ENCODE measurements at regions not wholly inside any gene's neighbourhood (a gene's known extent, or its start where the extent isn't known, plus 50 kb on each side); places are given as distances from the start of the nearest gene placed in this dataset.
"Not testable (repeated sequence)": the region's sequence is repeated elsewhere in the genome, so short reads cannot be mapped to it uniquely, and the experiment has no call there.

DNA sequence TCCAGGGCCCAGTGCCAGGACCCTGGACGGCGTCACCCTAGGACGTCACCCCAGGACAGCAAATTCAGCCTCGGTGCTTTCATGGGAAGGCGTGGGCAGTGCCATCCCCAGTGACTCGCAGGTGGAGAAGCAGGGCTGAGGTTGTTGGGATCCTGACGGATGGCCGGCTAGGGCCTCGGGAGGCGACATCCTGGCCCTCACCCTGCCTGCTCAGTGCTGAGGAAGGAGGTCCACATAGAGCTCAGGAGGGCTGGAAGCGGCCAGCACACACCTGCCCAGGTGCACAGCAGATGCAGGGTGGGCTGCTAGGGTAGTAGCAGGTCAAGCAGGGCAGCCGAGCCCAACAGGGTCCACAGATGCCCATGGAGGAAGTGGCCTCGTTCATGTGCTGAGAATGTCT lies 482.0 kb upstream of the SALL3 start:
- no peak for DNase-seq
- intact Hi-C loops (cut with DNase I): no loop called here

DNA sequence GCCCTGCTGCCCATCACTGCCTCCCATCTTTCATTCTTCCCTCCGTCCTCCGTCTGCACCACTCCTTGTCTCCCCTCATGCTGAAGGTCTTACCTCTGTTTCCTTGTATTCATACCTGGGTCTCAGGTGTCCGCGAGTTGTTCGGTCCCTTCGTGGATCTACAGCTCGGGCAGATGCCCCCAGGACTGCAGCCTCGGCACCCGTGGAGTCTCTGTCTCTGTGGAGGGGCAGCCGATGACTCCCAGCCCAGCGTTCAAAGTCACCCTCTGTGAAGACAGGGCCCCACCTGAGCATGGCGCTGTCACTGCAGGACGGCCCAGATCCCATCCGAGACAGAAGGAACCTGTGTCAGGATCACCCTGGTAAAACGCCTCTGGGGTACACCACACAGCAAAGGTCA lies 480.0 kb upstream of the SALL3 start:
- intact Hi-C loops (cut with DNase I): no loop called here
- no peak for DNase-seq

DNA sequence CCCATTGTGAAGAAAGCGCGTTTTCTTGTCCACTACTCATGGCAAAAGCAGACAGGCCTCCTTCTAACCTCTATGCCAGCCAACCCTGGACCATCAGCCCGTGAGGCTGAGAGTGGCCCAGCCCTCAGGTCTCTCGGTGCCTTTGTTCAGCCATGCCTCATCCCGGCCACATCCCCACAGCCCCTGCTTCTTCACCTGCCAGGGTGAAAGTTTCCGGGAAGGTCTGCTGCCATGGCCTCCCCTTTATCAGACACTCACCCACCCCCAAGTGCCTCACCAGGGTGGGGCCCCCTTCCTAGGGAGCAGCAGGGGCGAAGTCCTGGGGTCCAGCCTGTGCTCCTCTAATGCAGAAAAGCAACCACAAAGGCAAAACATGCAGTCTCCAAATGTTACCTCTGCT lies 478.4 kb upstream of the SALL3 start:
- DNase-seq: no peak

DNA sequence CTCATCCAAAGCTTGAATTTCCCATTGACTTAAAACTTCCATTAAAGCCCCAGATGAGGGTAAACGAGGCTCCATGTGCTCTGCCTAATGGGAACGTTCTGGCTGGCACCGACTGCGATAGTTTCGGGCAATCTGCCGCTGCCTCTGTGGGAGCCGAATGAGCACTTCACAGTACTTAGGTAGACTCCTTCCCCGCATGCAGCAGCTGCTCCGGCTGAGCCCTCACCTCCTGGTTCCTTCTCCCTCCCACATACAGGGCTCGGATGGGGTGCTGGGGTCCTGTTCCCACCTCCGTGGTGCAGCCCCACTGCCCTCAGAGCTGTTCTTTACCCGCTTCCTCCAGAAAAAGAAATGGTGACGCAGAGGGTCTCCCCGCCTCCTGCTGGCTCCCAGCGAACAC lies 476.5 kb upstream of the SALL3 start:
- intact Hi-C loops (cut with DNase I): no loop called here
- no peak for DNase-seq

More for the DNA sequence above, 478.4 kb upstream of the SALL3 start:
- intact Hi-C loops (cut with DNase I): no loop called here

DNA sequence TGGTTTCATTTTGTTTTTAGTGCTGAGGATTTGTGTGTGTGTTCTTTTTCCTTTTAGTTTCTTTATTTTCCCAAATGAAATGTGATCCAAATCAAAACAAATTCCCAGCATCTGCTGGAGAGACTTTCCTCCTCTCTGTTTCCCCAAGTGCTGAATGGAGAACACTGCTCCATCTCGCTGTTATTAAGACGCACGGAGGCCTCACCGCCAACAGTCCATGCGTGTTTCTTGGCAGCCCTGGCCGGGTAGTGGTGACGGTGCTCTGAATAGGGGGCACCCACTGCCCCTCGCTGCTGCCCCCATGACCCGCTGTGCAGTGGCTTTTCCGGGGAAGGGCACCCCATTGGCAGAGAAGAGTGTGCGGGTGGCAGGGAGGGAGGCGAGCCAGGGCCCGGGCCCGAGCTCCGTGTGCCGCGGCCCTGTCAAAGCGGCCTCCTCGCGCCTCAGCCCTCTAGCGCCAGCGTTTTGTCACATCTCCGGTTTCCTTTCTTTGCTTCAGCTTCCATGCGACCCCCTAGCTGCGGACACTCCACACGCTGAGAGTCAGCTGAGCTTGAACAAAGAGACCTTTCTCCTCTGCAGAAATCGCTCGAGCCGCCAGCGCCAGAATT lies 473.7 kb upstream of the SALL3 start:
- intact Hi-C loops (cut with DNase I): no loop called here

DNA sequence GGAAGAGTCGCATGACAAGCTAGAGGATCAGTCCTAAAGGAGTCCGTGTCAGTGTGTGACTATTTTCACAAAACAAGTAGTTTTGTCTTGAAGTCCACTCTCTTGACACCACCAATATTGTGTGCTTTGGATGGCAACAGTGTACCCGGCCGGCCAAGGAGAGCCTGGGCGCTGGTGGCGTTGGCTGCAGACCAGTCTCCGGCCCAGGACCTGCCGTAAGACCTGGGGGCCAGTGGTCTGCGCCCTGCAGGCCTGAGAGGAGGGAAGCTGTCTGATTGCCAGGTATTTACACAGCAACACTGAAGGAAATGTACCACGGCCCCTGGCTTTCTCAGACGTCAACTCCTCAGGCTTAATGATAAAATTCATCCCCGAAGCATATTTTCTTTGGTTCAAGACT lies 472.4 kb upstream of the SALL3 start:
- intact Hi-C loops (cut with DNase I): no loop called here
- DNase-seq: no peak

More for the DNA sequence above, 473.7 kb upstream of the SALL3 start:
- DNase-seq: peak; percentile 22 to 92 (median 43)

DNA sequence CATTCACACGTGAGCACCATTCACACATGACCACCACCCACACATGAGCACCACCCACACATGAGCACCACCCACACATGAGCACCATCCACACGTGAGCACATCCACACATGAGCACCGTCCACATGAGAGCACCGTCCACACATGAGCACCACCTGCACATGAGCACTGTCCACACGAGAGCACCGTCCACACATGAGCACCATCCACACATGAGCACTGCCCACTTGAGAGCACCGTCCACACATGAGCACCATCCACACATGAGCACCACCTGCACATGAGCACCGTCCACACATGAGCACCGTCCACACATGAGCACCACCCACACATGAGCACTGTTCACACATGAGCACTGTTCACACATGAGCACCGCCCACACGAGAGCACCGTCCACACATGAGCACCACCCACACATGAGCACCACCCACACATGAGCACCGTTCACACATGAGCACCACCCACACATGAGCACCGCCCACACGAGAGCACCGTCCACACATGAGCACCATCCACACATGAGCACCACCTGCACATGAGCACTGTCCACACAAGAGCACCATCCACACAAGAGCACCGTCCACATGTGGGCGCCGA lies 471.3 kb upstream of the SALL3 start:
- DNase-seq; intact Hi-C loops (cut with DNase I): not testable (repeated sequence)

DNA sequence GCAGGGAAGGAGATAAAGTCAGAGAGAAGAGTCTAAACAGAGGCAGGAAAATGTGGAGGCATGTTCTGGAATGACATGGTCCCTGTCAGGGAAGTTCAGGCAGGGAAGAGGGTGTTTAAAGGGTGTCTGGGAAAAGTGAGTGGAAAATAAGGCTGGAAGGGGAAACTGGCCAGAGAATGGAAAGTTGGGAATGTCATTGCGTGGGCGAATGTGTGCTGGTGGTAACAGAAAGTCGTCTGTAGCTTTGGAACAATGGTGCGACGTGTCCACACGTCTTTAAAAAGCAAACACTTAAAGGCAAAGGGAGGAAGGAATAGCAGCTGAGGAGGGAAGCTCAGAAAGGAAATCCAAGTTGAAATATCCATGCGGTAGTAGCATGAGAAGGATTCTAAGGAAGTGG lies 469.5 kb upstream of the SALL3 start:
- DNase-seq: no peak
- intact Hi-C loops (cut with DNase I): no loop called here

DNA sequence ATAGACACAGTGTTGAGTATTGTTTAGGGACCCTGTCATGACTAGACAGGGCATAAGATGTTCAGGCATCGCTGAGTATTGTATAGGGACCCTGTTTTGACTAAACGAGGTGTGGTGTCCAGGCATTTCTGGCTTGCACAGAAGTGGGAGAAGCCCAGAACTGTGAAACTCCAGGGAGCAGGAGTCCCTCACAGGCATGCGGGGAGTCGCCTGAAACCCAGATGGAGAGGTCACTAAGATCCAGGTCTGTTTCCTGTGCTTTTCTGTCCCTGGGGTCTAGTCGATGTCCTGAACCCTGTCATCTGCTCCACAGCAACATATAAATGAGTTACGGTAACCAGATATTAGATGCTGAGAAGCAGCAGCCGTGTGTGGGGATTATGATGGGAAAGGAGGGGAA lies 469.0 kb upstream of the SALL3 start:
- DNase-seq: no peak
- intact Hi-C loops (cut with DNase I): no loop called here

DNA sequence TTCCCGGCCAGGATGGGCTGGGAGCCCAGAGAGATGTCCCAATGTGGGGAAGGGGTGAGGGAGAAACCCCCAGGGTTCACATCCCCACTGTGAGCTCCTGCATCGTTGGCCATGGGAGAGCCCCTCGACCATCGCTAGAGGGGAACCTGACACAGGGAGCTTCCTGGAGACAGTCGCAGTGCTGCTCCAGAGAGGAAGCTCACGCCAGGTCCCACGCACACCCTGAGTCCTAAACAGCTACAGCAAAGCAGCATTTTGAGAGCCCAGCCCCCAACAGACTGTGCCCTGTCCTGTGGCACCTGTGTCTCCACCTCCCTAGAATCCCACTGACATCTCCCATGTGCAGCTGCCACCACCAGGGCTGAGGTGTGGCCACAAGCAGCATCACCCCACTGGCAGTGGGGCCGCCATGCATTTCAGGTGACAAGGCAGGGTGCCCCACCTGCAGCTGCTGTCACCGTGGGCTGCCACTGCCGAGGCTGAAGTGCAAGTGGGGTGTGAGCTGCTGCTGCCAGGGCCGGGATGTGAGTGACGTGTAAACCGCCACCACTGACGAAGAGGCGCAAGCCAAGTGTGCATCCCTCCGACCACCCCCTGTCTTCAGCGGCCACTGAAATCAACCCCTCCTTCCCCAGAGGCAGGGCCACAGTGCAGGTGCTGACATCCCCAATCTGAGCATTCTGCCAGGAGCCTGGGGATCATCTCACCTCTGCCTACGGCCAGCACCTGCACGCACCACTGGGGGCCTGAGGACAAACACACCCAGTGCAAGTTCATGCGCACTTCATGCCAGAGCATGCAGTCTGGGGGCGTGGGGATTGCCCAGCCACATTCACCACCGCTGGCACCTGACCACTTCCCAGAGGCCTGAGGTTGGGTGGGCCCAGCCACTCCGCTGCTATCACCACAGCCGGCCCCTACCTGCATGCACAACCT lies 467.7 kb upstream of the SALL3 start:
- intact Hi-C loops (cut with DNase I): no loop called here

DNA sequence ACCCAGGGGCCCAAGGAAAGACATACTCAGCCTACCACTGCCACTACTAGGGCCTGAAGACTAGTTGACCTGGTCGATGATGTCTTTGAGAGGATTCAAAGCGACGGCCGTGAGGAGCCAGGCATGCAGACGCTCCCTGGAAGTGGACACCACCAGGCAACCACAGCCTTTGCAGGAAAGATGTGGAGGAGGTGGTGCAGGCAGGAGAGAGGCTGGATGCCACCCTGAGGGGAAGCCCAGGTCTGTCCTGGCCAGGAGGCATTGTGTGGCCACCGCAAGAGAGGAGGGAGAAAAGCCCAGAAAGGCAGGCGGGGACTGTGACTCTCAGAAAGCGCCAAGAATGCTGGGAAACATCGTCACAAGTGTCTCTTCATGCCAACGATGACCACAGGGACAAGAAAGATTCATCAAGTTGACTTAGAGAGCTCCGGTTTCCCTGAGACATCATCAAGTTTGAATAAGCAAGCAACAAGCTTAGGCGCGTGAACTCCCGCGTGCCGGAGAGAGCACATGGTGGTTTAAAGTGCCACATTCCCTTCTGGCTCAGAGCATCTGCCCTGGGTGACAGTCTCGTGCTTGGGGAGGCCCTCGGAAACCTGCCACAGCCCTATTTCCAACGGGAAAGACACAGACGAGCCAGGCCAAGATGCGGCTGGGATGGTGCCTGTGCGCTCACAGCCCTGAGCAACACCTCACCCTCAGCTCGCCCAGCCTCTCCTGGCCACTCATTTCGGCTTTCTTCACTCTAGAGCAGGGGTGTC lies 464.5 kb upstream of the SALL3 start:
- intact Hi-C loops (cut with DNase I): no loop called here
- peak in 1 of 10 donors; percentile 42 for DNase-seq

More for the DNA sequence above, 467.7 kb upstream of the SALL3 start:
- DNase-seq: peak in 1 of 10 donors; percentile 73

DNA sequence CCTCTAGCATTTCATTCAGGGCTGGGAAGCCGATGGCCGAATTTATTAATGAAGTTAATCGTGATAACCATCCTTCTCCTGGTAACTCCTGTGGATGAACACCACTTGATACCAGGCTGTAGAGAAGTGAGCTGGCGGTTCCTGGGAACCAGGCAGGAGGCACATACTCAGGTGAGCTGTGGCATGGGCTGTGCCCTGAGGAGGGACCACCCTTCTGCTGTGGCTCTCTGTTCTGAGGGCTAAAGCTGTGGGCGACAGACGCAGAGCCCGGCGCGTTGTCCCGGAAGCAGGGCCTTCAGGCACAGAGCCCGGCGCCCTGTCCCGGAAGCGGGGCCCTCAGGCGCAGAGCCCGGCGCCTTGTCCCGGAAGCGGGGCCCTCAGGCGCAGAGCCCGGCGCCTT lies 462.3 kb upstream of the SALL3 start:
- intact Hi-C loops (cut with DNase I): no loop called here
- peak in 1 of 10 donors; percentile 33 for DNase-seq

DNA sequence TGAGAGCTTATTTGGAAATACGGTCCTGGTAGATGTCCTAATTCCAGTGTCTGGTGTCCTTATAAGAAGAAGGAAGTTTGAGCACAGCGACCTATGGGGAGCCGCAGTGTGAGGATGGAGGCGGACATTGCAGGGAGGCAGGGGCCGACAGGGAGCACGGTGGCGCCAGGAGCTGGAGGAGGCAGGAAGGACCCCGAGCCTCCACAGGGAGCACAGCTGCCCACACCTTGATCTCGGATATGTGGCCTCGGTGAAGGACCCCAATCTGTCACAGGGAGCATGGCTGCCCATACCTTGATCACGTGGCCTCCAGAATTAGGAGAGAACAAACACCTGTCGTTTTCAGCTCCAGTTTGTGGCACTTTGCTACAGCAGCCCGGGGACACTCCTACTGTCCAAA lies 461.6 kb upstream of the SALL3 start:
- peak in 1 of 10 donors; percentile 67 for DNase-seq
- intact Hi-C loops (cut with DNase I): no loop called here

DNA sequence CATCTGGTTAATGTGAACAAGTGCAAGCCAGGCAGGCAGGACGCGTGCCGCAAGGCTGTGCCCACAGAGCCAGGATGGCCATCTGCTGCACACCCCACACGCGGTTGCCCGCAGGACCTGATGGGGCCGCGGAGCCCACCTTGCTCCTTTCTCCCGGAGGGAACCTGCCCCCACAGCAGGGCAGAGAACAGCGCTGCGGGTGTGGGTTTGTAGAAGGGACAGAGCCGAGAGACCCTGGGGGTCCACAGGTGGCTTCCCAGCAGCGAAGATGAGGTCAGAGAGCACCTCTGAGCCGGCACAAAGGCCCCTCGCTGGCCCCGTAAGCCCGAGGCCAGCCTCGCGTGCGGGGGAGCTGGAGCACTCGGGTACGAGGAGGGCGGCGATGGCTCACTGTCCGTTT lies 460.8 kb upstream of the SALL3 start:
- DNase-seq: peak in 1 of 10 donors; percentile 59
- intact Hi-C loops (cut with DNase I): no loop called here

DNA sequence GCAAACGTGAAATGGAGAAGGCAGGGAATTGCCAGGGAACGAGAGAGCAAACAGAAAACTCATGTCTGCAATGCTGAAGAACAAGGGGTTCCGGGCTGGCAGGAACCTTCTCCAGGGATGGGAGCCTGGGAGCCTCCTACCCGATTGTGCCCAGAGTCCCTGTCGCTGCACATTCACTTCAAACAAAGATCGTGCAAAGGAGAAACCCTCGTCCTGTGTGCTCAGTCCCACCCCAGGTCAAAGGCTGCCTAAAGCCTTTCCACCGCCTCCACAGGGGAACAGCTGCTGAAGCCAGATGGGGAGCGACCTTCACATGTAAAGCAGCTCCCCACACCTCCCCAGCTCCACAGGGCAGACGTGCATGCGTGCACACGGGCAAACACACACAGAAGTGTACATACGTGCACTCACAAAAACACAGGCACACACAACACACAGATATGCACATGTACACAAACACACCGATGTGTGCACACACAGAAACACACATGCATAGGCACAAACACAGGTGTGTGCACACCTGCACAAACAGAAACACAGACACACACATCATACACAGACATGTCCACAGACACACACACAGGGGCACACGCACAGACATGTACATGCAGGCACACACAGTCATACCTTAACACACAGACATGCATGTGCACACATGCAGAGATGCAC lies 460.1 kb upstream of the SALL3 start:
- intact Hi-C loops (cut with DNase I): no loop called here
- peak in 1 of 10 donors; percentile 43 for DNase-seq

DNA sequence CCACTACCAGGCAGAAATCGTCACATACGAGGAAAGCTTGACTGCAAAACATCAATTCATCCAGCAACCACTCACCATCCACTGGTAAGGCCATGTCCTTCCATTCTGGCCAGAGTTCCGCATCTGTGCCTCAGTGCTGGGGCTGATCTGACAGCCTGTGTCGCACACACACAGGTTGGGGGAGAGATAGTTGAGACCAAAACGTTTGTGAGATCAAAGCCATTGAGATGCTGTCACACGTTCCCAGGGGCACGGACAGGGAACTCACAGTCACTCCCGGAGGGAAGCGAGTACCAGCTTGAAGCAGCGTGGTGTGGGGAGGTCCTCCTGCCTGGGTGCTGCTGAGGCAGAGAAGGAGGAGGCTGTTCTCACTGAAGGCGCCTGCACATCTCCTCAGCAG lies 458.5 kb upstream of the SALL3 start:
- intact Hi-C loops (cut with DNase I): no loop called here
- DNase-seq: no peak

DNA sequence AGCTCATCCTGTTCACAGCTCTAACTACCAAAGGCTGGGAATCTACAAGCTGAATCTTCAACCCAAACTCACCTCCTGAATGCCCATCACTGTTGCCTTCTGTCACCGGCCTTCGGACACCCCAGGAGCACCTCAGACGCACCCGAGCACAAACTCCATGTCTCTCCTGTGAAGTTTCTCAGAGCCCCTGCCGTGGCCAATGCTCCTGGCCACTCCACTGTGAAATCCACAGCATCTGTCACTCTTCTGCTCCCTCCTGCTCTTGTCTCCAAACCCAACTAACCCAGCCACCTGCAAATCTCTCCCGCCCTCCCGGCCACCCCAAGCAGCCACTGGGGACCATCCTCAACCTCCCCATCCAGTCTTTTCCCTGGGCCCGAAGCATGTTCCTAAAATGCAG lies 457.9 kb upstream of the SALL3 start:
- DNase-seq: no peak
- intact Hi-C loops (cut with DNase I): no loop called here

DNA sequence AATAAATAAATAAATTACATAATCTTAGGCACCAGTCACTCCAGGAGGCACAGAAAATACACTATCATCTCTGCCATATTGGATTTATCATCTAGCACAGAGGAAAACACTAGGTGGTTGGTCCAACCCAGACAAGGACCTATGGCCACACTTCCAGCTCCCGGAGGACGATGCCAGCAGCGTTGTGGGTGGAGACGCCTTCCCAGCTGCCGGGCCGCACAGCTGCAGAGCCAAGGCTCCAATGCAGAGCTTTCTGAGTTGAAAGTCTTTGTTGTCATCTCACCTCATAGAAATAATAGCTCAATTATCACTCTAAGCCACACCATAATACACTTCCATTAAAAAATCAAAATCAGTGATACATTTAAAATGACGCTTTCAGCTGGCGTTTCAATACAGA lies 457.1 kb upstream of the SALL3 start:
- intact Hi-C loops (cut with DNase I): no loop called here
- DNase-seq: no peak

DNA sequence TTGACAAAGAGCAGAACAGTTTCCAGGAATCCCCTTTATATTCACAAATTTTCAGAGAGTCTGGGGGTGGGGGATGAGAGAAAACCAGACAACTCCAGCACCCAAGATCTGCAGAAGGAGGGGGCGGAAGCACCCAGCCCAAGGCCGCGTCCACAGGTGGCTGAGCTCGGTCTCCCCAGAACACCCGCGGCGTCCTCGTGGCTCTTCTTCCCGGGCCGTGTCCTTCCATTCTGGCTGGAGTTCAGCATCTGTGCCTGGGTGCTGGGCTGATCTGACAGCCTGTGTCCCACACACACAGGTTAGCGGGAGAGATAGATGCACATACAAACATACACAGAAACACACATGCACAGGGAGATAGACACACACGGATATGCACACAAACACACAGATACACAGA lies 455.8 kb upstream of the SALL3 start:
- intact Hi-C loops (cut with DNase I): no loop called here
- DNase-seq: no peak

DNA sequence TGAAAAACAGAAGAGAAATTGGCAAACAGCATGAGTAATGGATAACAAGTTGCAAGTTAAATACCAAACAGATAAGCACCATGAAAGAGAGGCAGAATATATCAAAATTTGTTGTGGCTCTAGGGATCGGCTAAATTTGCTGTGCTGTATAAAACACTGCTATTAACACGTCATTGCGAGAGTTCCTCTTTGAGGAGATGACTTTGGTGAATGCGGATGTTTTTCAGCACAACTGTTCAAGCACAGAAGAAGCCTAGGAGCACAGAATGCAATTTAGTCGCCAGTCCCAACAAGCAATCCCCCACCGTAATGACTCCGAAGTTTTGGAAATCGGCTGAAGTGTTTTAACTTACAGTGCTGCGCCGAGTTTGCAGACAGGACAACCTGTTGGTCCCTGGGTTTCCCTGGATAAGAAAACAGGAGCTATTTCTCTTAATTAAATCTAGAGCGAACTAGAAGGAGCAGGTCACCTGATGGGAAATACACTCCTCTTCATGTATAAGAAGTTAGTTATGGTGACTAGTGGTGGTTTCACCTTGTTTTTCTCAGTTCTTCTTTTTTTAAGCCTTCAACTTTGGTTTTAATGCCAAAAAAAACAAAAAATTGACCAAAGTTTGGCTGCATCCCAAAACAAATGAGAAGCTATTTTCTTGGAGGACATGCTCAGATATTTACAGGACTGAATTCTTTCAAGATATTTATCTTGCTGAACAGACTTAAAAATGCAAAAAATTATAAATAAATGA lies 454.1 kb upstream of the SALL3 start:
- intact Hi-C loops (cut with DNase I): no loop called here
- DNase-seq: no peak

Data from posterior cingulate gyrus (tissue), 11 donors.